PC-9 (cell line): ENCODE measurements at regions not wholly inside any gene's neighbourhood (a gene's known extent, or its start where the extent isn't known, plus 50 kb on each side); places are given as distances from the start of the nearest gene placed in this dataset.

Experiments used
- BruUV-seq: library from RNA; stranded (reverse); fragments of 400-500 nt; replicated peaks from 2 replicates; lab custom pipeline; 2021; lab: Mats Ljungman, UMichigan
- CTCF ChIA-PET: fragments of 300-600 bp; sonication (Branson Sonifier 250); formaldehyde crosslinking; loops from one replicate; lab custom pipeline; 2022; ENCODE audit warnings: antibody characterized with exemption; lab: Charles Lee
- POLR2A ChIA-PET: fragments of 300-600 bp; sonication (Branson Sonifier 250); formaldehyde crosslinking; loops from one replicate; lab custom pipeline; 2022; ENCODE audit warnings: antibody characterized with exemption; ENCODE audit not compliant: unreplicated experiment; lab: Charles Lee
- DNase-seq, 2 experiments: peaks; one replicate each; pipeline versions ENCODE4 v3.0.0 to v3.0.0-alpha.2; 2015 to 2022; ENCODE audit warnings: mixed read lengths in 1 of 2
- H2AFZ ChIP-seq: fragments of 200-600 bp; sonication (generic); 2 replicates; pipeline ENCODE4 v1.8.1; 2017; ENCODE audit warnings: antibody characterized with exemption
- H3F3A ChIP-seq: fragments of 200-600 bp; sonication (generic); 2 replicates; pipeline ENCODE4 v1.8.1; 2017; ENCODE audit warnings: antibody characterized with exemption, mild to moderate bottlenecking, low read depth; ENCODE audit not compliant: insufficient read depth
- H3K27ac ChIP-seq: fragments of 200-600 bp; sonication (generic); 2 replicates; pipeline ENCODE4 v1.6.1; 2016; ENCODE audit warnings: mixed run types
- H3K27me3 ChIP-seq: fragments of 200-600 bp; sonication (generic); 2 replicates; pipeline ENCODE4 v1.6.1; 2016; ENCODE audit warnings: low read depth, mixed run types; ENCODE audit not compliant: insufficient read depth
- H3K36me3 ChIP-seq: fragments of 200-600 bp; sonication (generic); 2 replicates; pipeline ENCODE4 v1.6.1; 2016; ENCODE audit warnings: low read depth, mixed run types
- H3K4me1 ChIP-seq: fragments of 200-600 bp; sonication (generic); replicated peaks from 2 replicates; pipeline ENCODE4 v1.6.1; 2016; ENCODE audit warnings: mixed run types; ENCODE audit not compliant: insufficient read depth
- H3K4me2 ChIP-seq: fragments of 200-600 bp; sonication (generic); 2 replicates; pipeline ENCODE4 v1.6.1; 2017; ENCODE audit warnings: mixed run types
- H3K4me3 ChIP-seq: fragments of 200-600 bp; sonication (generic); 2 replicates; pipeline ENCODE4 v1.6.1; 2016; ENCODE audit warnings: mixed run types
- H3K79me2 ChIP-seq: fragments of 200-600 bp; sonication (generic); 2 replicates; pipeline ENCODE4 v1.6.1; 2017; ENCODE audit warnings: low read depth, mixed run types
- H3K9me2 ChIP-seq: fragments of 200-600 bp; sonication (generic); 2 replicates; pipeline ENCODE4 v1.8.1; 2017; ENCODE audit warnings: mild to moderate bottlenecking; ENCODE audit not compliant: insufficient read depth
- H3K9me3 ChIP-seq: fragments of 200-600 bp; sonication (generic); 2 replicates; pipeline ENCODE4 v1.8.1; 2016; ENCODE audit warnings: low read depth; ENCODE audit not compliant: insufficient read depth
- H4K20me1 ChIP-seq: fragments of 200-600 bp; sonication (generic); 2 replicates; pipeline ENCODE4 v1.8.1; 2017; ENCODE audit not compliant: insufficient read depth
- EZH2 ChIP-seq: fragments of 200-600 bp; sonication (generic); IDR thresholded peaks from 2 replicates; pipeline ENCODE4 v1.8.0; 2017; ENCODE audit warnings: antibody characterized with exemption, low read depth
- intact Hi-C: fragments of 100-400 bp; cut with micrococcal nuclease; formaldehyde crosslinking; loops from one replicate; pipeline ENCODE4 v1.10.0; 2022; ENCODE audit not compliant: unreplicated experiment
- TF ChIP-seq, protein P1 (sequence below): fragments of 200-600 bp; sonication (generic); conservative IDR thresholded peaks from 2 replicates; pipeline ENCODE4 v1.6.1; 2017; ENCODE audit warnings: mixed run types, antibody characterized with exemption, mild to moderate bottlenecking, moderate library complexity

DNA sequence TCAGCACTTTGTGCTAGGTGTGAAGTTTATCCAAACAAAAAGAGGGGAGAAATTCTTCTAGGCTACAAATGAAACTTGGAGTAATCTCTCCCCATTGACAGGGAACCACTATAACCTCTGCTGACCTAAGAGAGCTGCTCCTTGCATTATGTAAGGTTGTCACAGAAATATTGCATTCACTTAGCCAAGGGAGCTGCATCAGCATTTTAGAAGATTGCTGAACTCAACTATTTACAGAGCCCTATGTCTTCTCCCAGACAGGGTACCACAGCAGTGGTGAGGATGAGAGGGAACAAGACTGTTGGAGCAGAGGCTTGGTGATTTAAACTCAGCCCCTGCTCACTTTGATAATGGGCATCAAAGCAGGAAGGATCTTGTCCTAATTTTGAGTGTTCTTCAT is 362.0 kb downstream of the TMEM38B start:
- H2AFZ ChIP-seq: no peak overlapping the region
- no peak overlapping the region for H3K27ac ChIP-seq
- no peak overlapping the region for H3K4me3 ChIP-seq
- TF ChIP-seq EZH2: no peak
- TF ChIP-seq, protein P1, sequence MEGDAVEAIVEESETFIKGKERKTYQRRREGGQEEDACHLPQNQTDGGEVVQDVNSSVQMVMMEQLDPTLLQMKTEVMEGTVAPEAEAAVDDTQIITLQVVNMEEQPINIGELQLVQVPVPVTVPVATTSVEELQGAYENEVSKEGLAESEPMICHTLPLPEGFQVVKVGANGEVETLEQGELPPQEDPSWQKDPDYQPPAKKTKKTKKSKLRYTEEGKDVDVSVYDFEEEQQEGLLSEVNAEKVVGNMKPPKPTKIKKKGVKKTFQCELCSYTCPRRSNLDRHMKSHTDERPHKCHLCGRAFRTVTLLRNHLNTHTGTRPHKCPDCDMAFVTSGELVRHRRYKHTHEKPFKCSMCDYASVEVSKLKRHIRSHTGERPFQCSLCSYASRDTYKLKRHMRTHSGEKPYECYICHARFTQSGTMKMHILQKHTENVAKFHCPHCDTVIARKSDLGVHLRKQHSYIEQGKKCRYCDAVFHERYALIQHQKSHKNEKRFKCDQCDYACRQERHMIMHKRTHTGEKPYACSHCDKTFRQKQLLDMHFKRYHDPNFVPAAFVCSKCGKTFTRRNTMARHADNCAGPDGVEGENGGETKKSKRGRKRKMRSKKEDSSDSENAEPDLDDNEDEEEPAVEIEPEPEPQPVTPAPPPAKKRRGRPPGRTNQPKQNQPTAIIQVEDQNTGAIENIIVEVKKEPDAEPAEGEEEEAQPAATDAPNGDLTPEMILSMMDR: no peak
- H3K9me2 ChIP-seq: no peaks in the 10 kb centered on the region
- no peaks in the 10 kb centered on the region for H3K9me3 ChIP-seq
- no peaks in the 10 kb centered on the region for H3K79me2 ChIP-seq
- BruUV-seq: no TSS peak
- H3K27me3 ChIP-seq: no peaks in the 10 kb centered on the region
- H4K20me1 ChIP-seq: no peaks in the 10 kb centered on the region
- H3K4me1 ChIP-seq: no peaks in the 10 kb centered on the region
- POLR2A ChIA-PET: no interaction called here
- no peaks in the 10 kb centered on the region for H3K36me3 ChIP-seq
- H3F3A ChIP-seq: no peaks in the 10 kb centered on the region
- CTCF ChIA-PET: no interaction called here
- H3K4me2 ChIP-seq: no peak overlapping the region
- intact Hi-C loops: no loop called here
- DNase-seq: no peak

DNA sequence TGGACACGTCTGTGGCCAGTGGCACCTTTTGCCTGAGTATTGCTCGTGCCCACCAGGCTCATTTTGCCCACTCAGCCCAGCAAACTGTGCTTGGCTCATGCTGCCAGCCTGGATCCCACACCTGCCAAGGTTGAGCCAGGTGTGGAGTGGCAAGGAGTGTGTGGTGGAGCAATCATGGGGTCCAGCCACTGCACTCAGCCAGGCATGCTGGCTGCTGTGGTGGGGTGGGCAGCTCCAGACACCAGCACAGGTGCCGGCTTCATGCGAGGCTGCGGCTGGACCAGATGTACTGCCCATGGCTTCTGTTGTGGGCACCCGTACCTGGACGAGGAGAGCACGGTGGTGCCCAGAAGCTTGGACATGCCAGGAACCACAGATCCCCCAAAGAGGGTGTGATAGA is 364.1 kb downstream of the TMEM38B start:
- H3K4me2 ChIP-seq: no peak overlapping the region
- H3K27me3 ChIP-seq: no peaks in the 10 kb centered on the region
- CTCF ChIA-PET: no interaction called here
- POLR2A ChIA-PET: no interaction called here
- intact Hi-C loops: no loop called here
- no peaks in the 10 kb centered on the region for H3K79me2 ChIP-seq
- no peak overlapping the region for H3K27ac ChIP-seq
- no peak for DNase-seq
- no peak overlapping the region for H2AFZ ChIP-seq
- 0 out of 2 replicates have a peak, but pooled peaks cover 4% of the 10 kb centered on the region for H3K4me1 ChIP-seq
- no peaks in the 10 kb centered on the region for H4K20me1 ChIP-seq
- no peak for TF ChIP-seq EZH2
- TF ChIP-seq, protein P1: no peak
- H3K9me2 ChIP-seq: no peaks in the 10 kb centered on the region
- H3F3A ChIP-seq: no peaks in the 10 kb centered on the region
- BruUV-seq: no TSS peak
- no peaks in the 10 kb centered on the region for H3K36me3 ChIP-seq
- H3K9me3 ChIP-seq: no peaks in the 10 kb centered on the region
- H3K4me3 ChIP-seq: no peak overlapping the region

DNA sequence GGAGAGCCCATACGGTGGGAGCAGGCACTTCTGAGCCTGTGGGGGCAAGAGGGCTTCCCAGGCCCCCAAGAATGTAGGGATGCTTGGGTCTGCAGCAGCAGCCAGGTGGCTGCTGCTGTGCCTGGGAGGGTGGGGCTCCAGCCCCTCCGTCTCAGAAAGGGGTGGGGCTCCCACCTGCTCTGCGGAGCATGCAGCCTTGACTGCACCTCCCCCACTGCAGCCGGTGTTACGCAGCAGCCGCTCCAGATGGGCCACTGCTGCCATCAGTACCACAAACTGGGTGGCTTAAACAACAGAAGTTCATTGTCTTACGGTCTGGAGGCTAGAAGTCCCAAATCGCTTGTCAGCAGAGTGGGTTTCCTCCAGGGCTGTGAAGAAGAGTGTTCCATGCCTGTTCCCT is 365.5 kb downstream of the TMEM38B start:
- Histone ChIP-seq H2AFZ (no peak overlapping the region), H3F3A (no peaks in the 10 kb centered on the region), H3K9me2 (no peaks in the 10 kb centered on the region), H3K9me3 (no peaks in the 10 kb centered on the region), H3K27ac (no peak overlapping the region), H3K4me3 (no peak overlapping the region), H3K27me3 (no peaks in the 10 kb centered on the region), H3K36me3 (no peaks in the 10 kb centered on the region), H3K4me2 (no peak overlapping the region), H4K20me1 (no peaks in the 10 kb centered on the region), H3K79me2 (no peaks in the 10 kb centered on the region), H3K4me1 (0 out of 2 replicates have a peak, but pooled peaks cover 4% of the 10 kb centered on the region)
- intact Hi-C loops: no loop called here
- no peak for DNase-seq
- ChIA-PET POLR2A (no interaction called here), CTCF (no interaction called here)
- no TSS peak for BruUV-seq
- no peak for TF ChIP-seq EZH2
- TF ChIP-seq, protein P1: no peak
